Left cardiac atrium (tissue), 4 donors: ENCODE measurements at regions not wholly inside any gene's neighbourhood (a gene's known extent, or its start where the extent isn't known, plus 50 kb on each side); places are given as distances from the start of the nearest gene placed in this dataset.

ENCODE experiments used
- ATAC-seq, 2 donors: fragments of 200-7000 bp; cut with Tn5 transposase; one replicate each; pipeline ENCODE4 v1.9.1; 2020; ENCODE audit warnings: mild to moderate bottlenecking in 2 of 2, moderate library complexity in 2 of 2
- DNase-seq: peaks from one replicate; pipeline ENCODE4 v3.0.0-alpha.2; 2020
- intact Hi-C, 2 donors: fragments of 100-400 bp; cut with DNase I; formaldehyde crosslinking; loops; one replicate each; pipeline versions ENCODE4 v1.14.1 to v1.15.1; 2022 to 2023
- donor health status: DM: no; HTN: yes; CAD: no.
- donor health status: DM: no; HTN: yes; CAD: no; lungs with severe emphysema.
- donor health status: DM: yes; HTN: yes; CAD: no.
- donor health status: Dilated cardiomyopathy.

DNA sequence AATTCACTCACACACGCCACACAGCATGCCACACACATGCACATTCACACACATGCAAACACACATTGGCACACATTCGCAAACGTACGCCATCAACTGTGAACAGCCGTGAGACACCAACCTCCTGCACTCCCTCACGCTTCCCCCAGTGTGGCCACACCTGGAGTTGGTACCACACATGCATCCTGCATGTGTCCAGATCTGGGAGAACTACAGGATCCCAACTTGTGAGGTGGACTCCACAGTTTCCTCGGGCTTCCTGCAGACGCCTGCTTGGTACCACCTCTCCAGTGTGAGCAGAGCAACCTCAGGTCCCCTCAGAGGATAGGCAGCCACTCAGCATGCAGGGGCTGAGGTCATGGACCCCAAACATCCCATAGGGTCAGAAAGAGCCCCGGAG is 239.0 kb downstream of the EIPR1 start:
- DNase-seq (no peak), ATAC-seq (no peak)
- intact Hi-C loops, result no loop called here

DNA sequence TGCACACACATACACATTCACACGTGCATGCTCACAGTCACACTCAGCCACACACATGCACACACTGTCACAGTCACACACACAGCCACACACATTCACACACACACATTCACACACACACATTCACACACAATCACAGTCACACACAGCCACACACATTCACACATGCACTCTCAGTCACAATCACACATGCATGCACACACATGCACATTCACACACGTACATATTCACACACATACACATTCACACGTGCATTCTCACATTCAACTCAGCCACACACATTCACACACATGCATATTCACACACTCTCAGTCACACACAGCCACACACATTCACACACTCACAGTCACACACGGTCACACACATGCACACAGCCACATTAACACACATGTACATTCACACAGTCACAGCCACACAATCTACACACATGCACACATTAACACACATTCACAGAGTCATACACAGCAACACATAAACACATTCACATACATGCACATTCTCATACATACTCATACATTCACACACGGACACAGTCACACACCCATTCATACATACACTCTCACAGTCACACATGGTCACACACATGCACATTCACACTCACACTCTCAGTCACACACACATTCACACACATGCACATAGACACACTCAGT is 239.8 kb downstream of the EIPR1 start:
- intact Hi-C loops, result no loop called here
- ATAC-seq, result no peak
- no peak for DNase-seq

DNA sequence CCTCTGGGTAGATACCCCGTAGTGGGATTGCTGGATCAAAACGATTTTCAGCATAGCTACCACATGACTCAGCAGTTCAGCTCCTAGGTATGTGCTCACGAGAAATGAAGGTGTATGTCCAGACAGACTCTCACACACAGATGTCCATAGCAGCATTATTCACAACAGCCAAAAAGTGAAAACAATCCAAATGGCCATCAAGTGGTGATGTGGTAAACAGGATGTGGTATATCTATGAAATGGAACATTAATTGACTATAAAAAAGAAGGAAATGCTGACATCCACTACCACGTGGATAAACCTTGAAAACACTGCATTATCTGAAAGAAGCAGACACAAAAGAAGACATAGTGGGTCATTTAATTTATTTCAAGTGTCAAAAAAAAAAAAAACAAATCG is 241.9 kb downstream of the EIPR1 start:
- intact Hi-C loops, result no loop called here
- ATAC-seq (no peak), DNase-seq (no peak)

DNA sequence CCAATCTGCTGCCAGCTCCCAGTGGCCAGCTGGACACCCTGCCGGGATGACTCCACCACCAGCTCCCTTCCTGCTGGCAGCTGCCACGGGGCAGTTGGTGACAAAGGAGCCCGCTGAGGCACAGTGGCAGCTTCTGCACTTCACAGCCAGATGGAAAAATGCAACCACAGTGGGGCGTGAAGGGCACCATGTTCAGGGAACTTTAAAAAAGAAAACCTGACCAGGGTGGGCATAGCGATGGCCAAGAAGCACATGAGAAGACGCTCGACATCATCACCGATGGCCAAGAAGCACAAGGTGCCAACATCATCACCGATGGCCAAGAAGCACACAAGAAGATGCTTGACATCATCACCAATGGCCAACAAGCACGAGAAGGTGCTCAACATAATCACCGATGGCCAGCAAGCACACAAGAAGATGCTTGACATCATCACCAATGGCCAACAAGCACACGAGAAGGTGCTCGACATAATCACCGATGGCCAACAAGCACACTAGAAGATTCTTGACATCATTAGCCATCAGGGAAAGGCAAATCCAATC is 243.5 kb downstream of the EIPR1 start:
- no peak for DNase-seq
- no peak for ATAC-seq
- intact Hi-C loops, result no loop called here

DNA sequence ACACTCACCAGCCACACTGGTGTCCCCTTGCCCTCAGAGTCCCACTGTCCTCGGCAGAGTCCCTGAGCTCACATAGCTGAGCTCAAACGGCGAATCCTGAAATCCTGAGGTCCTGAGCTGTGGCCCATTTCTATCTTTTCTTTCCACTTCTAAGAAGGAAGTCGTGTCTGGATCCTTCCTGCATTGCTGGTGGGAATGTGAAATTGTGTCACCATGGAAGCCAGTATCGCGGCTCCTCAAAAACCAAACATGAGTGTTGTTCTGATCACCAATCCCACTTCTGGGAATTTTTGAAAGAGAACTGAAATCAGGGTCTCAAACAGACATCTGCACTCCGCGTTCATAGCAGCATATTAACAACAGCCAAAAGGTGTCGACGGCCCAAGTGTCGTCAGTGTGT is 244.7 kb downstream of the EIPR1 start:
- no peak for DNase-seq
- intact Hi-C loops, result no loop called here

DNA sequence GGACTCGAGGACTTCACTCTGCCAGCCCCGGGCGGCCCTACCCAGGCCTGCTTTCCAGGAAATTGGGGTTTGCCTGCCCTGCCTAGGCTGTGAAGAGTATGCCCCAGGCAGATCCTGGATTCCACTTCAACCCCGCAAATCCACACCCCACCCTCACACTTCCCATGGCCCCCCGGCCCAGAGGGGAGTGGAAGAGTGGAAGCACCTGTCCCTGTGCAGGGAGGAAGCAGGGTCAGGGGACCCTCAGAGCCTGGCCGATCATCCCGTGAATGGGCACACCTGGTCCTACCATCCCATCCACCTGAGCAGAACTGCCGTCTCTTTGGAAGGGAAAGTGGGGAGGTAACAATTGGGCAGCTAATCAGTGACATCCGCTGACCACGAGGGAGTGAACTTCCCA is 245.2 kb downstream of the EIPR1 start:
- ATAC-seq (no peak), DNase-seq (no peak)
- intact Hi-C loops, result no loop called here

More for the DNA sequence above, 244.7 kb downstream of the EIPR1 start:
- ATAC-seq, result no peak

DNA sequence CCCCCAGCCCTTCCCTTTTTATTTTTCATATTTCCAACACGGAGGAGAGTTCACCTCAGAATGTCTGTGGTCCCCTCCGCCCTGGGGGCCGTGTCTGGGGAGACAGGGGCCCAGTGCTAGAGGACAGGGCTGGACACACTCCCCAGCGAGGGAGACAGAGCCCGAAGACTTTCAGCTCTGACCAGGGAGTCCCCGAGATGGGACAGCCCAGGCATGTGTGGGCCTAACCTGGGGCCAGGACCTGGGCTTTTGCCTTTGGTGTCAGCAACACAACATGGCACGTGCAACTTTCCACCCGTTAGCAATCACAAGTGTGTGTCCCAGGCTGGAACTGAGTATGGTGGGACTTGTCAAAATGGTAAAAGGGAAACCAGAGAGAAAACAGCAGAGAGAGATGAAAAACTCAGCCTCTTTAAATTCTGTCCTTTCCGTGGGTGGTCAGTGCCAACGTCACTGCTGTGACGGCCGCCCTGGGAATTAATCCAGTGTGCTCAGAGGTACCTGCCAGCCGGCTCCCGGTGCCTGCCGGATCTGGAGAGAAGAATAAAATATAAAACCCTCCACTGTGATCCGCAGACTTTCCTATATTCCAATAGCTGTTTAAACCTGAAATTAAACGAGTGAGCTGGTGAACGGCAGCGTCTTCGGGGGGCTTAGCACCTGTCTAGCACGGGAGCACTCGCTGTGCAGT is 245.8 kb downstream of the EIPR1 start:
- DNase-seq (no peak), ATAC-seq (no peak)
- intact Hi-C loops, result no loop called here

DNA sequence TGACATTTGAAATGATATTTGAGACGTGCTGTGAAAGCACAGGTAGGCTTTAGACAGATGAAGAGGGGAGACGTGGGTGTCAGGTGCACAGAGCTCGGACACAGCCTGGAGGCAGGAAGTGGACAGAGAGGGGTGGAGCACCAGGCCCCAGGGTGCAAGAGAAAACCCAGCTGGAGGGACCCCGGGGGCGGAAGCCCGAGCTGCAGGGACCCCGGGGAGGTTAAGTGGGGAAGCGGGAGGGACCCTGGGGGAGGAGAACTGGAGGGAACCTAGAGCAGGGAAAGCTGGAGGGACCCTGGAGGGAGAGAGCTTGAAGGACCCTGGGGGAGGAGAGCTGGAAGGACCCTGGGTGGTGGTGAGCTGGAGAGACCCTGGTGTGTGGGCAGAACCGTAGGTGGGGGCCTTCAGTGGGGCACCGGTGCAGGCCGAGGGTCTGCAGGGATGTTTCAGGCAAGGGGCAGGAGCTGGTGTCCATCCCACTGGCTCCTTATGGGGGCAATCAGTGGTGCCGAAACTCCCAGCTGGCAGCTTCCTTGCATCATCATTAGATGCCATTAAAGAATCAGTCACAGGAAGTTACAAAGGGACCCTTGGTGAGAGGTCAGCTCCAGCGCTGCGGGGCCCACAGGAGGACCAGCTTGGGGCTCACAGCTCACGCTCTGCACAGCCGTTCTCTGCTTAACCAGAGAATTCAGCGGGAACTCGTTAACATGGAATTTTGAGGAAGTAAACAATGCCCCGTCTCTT is 246.6 kb downstream of the EIPR1 start:
- intact Hi-C loops, result no loop called here
- ATAC-seq (no peak), DNase-seq (no peak)

DNA sequence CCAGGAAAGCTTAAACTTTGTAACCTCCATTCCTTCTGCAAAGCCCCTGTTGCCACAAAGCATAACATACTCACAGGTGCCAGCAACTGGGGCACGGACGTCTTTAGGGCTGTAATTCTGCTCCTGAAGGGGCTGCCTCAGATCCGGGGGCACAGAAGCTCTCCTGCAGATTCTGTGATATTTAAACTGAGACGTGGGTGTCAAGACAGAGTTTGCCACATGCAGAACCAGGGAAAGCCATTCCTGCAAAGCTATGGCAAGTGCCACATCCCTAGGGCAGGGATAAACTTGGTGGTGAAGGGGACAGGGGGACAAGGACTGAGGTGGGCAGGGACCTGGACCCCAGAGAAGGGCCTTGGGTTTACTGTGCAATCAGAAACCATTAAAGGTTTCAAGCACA is 247.2 kb downstream of the EIPR1 start:
- DNase-seq (no peak), ATAC-seq (no peak)

DNA sequence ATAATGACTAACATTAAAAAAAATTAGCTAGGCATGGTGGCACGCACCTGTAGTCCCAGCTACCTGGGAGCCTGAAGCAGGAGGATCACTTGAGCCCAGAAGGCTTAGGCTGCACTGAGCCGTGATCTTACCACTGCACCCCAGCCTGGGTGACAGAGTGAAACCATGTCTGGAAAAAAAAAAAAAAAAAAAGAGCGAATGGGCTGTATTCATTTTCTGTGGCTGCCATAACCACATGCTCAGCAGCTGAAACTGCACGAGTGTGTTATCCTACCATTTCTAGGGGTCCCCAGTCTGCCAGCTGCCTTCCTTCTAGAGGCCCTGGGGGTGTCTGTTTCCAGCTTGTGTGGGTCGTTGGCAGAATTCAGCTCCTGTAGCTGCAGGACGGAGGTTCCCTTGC is 247.8 kb downstream of the EIPR1 start:
- intact Hi-C loops, result no loop called here
- no peak for ATAC-seq
- DNase-seq, result no peak

More for the DNA sequence above, 247.2 kb downstream of the EIPR1 start:
- intact Hi-C loops, result no loop called here

DNA sequence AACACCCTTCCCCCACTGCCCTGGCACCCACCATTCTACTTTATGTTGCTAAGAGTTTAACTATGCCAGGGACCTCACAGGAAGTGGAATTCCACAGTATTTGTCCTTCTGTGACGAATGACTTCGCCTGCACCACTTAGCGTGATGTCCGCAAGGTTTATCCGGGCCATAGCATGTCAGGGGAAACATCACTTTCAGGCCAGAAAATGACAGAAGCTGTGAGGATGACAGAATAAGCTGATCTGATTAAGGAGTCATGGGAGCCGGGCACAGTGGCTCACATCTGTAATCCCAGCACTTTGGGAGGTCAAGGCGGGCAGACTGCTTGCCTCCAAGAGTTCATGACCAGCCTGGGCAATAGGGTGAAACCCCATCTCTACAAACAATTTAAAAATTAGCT is 248.8 kb downstream of the EIPR1 start:
- no peak for DNase-seq
- no peak for ATAC-seq

DNA sequence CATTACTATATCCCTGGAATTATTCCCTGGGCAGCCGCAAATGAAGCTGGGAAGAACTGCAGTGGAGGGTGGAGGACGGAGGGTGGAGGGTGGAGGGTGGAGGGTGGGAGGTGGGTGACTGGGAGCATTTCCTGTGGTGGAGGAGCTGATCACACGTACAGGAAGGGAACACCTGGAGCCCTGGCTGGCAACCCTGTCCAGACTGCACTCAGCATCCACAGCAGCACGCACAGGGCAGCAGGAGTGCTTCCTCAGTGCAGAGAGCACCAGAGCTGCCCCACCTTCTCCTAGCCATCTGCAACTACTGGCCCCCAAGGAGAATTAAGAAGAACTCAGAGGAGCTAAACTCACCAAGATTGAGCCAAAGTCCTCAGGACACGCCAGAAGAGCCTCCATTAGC is 249.9 kb downstream of the EIPR1 start:
- intact Hi-C loops, result no loop called here
- ATAC-seq (peak in 1 of 2 donors; percentile 39), DNase-seq (no peak)

More for the DNA sequence above, 248.8 kb downstream of the EIPR1 start:
- intact Hi-C loops, result no loop called here

DNA sequence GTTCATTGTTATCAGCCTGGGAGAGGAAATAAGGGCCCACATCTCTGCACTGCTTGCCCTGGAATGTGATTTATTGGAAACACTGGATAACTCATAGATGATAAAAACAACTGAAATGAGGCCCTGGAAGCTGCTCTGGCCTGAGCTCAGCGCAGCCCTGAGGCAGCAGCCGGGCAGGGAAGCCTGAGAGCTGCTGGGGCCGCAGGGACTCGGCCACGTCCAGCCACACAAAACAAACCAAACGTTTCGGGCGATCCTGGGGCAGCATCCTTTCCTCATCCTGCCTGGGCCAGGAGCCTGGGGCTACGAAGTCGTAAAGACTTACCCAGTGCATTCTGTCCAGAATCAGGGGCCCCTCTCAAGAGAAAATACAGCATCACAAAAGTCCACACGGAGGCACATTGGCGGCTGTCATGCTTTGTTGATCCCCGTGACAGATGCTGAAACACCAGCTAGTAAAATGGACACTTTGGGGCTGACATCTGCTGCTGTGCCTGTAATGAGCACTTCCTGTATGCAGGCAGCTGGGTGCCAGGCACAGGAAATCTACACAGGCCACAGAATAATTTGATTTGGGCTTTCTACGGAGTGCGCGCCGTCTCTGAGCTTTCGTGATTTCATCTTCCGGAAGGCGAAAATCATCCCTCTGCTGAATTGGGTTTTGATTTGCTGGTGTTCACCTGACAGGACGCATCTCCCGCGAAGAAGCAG is 250.6 kb downstream of the EIPR1 start:
- ATAC-seq (peak in 1 of 2 donors; percentile 60), DNase-seq (no peak)
- intact Hi-C loops, result no loop called here

DNA sequence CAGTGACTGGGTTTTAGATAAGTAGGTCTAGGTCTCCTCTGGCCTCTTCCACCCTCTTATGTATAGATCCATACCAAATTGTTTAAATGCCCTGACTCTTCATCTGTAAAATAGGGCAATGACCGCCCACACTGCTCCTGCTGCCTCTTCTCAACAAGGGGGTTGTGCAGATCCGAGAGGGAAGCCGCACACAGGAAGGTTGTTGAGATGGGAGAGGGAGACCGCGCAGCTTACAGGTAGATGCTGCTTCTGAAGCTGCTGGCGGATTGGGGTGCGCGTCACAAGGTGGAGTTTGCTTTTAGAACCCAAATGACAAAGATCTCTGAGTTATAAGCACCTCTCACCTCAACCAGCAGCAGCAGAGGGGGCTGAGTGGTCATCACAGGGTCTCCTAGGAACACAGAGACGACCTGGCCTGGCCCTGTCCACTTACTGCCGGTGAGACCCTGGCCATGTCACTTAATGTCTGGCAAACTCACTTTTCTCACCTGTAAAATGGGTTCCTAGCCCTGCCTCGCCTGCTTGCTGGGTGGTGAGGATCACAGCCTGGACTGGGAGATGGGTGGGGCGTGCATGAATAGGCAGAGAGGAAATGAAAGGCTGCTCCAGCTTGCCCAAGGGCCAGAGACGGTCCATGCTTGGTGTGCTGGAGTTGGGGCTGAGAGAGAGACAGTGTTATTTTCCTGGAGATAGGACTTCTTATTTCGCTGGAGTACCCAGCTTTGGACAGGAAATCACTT is 251.3 kb downstream of the EIPR1 start:
- peak in 1 of 2 donors; percentile 42 for ATAC-seq
- intact Hi-C loops, result no loop called here

DNA sequence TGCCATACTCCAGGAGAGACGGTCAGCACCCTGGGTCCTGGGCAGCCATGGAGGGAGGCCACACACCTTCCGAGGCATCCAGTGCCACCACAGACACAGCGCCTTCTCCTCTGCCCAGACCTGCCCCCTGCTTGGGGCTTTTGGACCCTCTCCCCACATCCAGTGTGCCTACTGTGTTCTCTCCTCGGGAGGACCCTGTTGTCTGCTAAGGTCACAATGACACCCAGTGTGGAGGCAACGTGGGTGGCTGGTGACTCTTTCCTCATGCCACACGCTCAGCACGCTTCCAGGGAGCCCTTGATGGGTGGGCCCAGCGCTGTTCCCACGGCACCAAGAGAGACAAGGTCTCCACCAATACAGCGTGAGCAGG is 251.9 kb downstream of the EIPR1 start:
- ATAC-seq (no peak), DNase-seq (no peak)
- intact Hi-C loops, result no loop called here

More for the DNA sequence above, 251.3 kb downstream of the EIPR1 start:
- no peak for DNase-seq

DNA sequence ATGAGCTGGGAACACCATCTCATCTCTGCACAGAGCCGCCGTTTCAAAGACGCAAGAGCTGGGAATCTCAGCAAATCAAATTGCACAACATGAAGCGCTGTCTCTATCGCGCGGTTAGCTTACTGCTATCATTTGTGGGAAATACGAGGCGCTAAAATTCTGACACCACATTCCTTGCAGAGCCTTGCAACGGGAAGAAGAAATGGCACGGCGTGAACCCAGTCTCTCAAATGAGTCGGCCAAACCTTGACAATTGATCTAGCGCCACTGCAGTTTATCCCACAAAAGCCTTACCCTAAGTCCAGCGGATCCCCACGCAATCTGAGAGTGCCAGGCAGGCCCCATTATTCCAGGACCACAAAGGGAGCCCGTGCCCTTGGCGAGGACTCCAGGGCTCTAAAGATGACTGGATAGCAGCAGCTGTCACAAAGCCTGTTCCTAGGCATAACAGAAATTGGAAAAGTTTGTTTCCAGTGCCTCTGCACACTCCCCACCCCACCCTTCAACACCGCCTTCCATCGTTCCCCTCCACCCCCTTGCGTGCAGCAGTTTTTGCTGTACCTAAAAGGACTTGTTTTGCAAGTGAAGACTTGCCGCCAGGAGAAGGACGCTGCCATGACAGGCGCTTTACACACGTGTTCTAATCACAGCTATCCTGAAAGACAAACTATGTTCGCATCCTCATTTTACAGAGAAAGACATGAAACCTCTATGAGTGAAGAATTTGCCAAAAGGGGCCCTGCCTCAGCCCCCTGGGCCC is 252.4 kb downstream of the EIPR1 start:
- intact Hi-C loops, result no loop called here
- ATAC-seq (no peak), DNase-seq (no peak)

DNA sequence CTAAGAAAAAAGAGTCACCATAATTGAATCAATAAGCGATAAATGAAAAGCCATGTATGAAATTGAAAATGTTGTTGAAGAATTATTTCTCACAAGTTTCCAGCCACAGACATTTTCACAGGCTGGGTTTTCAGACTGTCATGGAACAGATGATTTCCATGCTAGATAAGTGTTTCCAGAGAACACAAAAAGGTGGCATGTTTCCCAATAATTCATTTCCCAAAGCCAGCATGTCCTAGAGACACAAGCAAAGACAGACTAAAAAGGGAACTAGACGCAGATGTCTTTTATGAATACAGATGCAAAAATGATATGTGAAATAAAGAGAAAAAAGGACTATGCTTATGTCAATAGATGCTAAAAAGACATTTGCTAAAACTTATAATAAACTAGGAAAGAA is 255.1 kb downstream of the EIPR1 start:
- DNase-seq (no peak), ATAC-seq (no peak)
- intact Hi-C loops, result no loop called here

DNA sequence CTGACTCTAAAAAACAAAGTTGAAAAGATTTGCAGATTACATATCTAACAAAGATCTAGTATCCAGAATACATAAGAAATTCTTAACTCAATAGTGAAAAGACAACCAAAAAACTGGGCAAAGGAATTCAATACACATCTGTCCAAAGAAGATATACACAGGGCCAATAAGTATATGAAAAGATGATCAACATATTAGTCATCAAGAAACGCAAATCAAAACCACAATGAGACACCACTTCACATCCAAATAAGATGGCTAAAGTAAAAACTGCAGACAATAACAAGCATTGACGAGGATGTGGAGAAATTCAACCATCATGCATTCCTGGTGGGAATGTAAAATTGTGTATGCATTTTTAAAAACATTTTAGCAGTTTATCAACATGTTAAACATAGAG is 256.0 kb downstream of the EIPR1 start:
- no peak for ATAC-seq
- intact Hi-C loops, result no loop called here
- no peak for DNase-seq
